Keratinocyte (primary cell): ENCODE measurements at regions not wholly inside any gene's neighbourhood (a gene's known extent, or its start where the extent isn't known, plus 50 kb on each side); places are given as distances from the start of the nearest gene placed in this dataset.

Experiments
- DNase-seq: peaks from one replicate; pipeline ENCODE4 v3.0.0-alpha.2; 2011; ENCODE audit warnings: low read depth, missing footprints, low spot score
- FAIRE-seq: peaks from 2 replicates; lab custom pipeline; 2011; peaks lifted over from hg19 to GRCh38; lab: Jason Lieb, UNC
- H2AFZ ChIP-seq: 2 replicates; pipeline ENCODE4 v1.6.0; 2012; ENCODE audit warnings: low read length, control low read depth, inconsistent platforms; ENCODE audit not compliant: control insufficient read depth
- H3K27ac ChIP-seq: 2 replicates; pipeline ENCODE4 v1.5.1; 2011; ENCODE audit warnings: low read length; ENCODE audit not compliant: control insufficient read depth, insufficient read depth
- H3K27me3 ChIP-seq: 3 replicates; pipeline ENCODE4 v1.6.0; 2011; ENCODE audit warnings: low read length; ENCODE audit not compliant: control insufficient read depth, insufficient read depth; ENCODE audit errors: extremely low read depth
- H3K36me3 ChIP-seq, 2 experiments: 2 replicates in 1 of 2; 3 replicates in 1 of 2; pipeline ENCODE4 v1.5.1; 2011; ENCODE audit warnings: low read length in 2 of 2, mild to moderate bottlenecking in 1 of 2; ENCODE audit not compliant: control insufficient read depth in 2 of 2, insufficient read depth in 2 of 2; ENCODE audit errors: extremely low read depth in 1 of 2
- H3K4me1 ChIP-seq: 3 replicates; pipeline ENCODE4 v1.5.1; 2011; ENCODE audit warnings: low read length; ENCODE audit not compliant: control insufficient read depth, insufficient read depth; ENCODE audit errors: extremely low read depth
- H3K4me2 ChIP-seq: 3 replicates; pipeline ENCODE4 v1.6.0; 2011; ENCODE audit warnings: low read depth, low read length; ENCODE audit not compliant: control insufficient read depth, insufficient read depth; ENCODE audit errors: extremely low read depth
- H3K4me3 ChIP-seq, 3 experiments: fragments of 200-600 bp in 1 of 3; sonication (generic) in 1 of 3; 2 replicates in 2 of 3; 3 replicates in 1 of 3; pipeline ENCODE4 v1.5.1; 2011 to 2016; ENCODE audit warnings: low read length in 3 of 3, mild to moderate bottlenecking in 3 of 3, control low read depth in 2 of 3, inconsistent platforms in 1 of 3, low read depth in 1 of 3, mixed read lengths in 1 of 3, mixed run types in 1 of 3, moderate library complexity in 1 of 3; ENCODE audit not compliant: control insufficient read depth in 2 of 3, insufficient read depth in 2 of 3; ENCODE audit errors: extremely low read depth in 1 of 3
- H3K79me2 ChIP-seq: 2 replicates; pipeline ENCODE4 v1.6.0; 2012; ENCODE audit warnings: low read length; ENCODE audit not compliant: control insufficient read depth, insufficient read depth
- H3K9ac ChIP-seq: 3 replicates; pipeline ENCODE4 v1.6.0; 2011; ENCODE audit warnings: low read length; ENCODE audit not compliant: control insufficient read depth, insufficient read depth; ENCODE audit errors: extremely low read depth
- H3K9me1 ChIP-seq: 3 replicates; pipeline ENCODE4 v1.6.0; 2011; ENCODE audit warnings: low read length; ENCODE audit not compliant: control insufficient read depth, insufficient read depth; ENCODE audit errors: extremely low read depth
- H3K9me3 ChIP-seq: 2 replicates; pipeline ENCODE4 v1.5.1; 2012; ENCODE audit warnings: low read depth, low read length; ENCODE audit not compliant: control insufficient read depth
- H4K20me1 ChIP-seq: 3 replicates; pipeline ENCODE4 v1.6.0; 2011; ENCODE audit warnings: low read length; ENCODE audit not compliant: control insufficient read depth, insufficient read depth; ENCODE audit errors: extremely low read depth
- CTCF ChIP-seq, 3 experiments: IDR thresholded peaks in 1 of 3; conservative IDR thresholded peaks in 1 of 3; optimal IDR thresholded peaks in 1 of 3; 2 replicates in 2 of 3; 3 replicates in 1 of 3; pipeline versions ENCODE3 to v1.5.1; 2011; ENCODE audit warnings: low read length in 3 of 3, mild to moderate bottlenecking in 3 of 3, moderate library complexity in 2 of 3, control low read depth in 1 of 3, inconsistent platforms in 1 of 3; ENCODE audit not compliant: insufficient read depth in 2 of 3; ENCODE audit errors: extremely low read depth in 1 of 3
- EZH2 ChIP-seq: IDR thresholded peaks from one replicate; pipeline ENCODE4 v1.6.1; 2012; ENCODE audit warnings: inconsistent platforms, mild to moderate bottlenecking, low read length, moderate library complexity
- dilution Hi-C: fragments of 300-500 bp; cut with MboI; formaldehyde crosslinking; loops from one replicate; pipeline ENCODE4 v1.7.0; 2020; ENCODE audit warnings: low sequenced_read_pairs; ENCODE audit not compliant: extremely low pct_ligation_motif_present

DNA sequence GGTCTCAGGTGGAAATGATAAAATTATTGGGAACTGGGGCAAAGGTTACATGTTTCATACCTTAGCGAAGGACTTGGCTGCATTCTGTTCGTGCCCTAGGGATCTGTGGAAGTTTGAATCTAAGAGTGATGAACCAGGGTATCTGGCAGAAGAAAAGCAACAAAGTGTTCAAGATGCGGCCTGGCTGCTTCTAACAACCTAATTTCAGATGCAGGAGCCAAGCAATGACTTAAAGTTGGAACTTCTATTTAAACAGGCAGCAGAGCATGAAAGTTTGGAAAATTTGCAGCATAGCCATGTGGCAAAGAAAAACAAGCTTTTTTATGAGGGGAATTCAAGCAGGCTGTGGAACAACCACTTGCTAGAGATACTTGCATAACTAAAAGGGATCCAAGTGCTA lies 73.5 kb downstream of the CD24 start:
- dilution Hi-C loops, result no loop called here
- no peak for FAIRE-seq

GRCh38 chr6:106899697-106900096 lies 74.8 kb downstream of the CD24 start:
- no peak overlapping the region for H3K4me3 ChIP-seq
- no peaks in the 10 kb centered on the region for H3K36me3 ChIP-seq
- no peak for DNase-seq
- no peaks in the 10 kb centered on the region for H4K20me1 ChIP-seq
- H2AFZ ChIP-seq, result no peak overlapping the region
- H3K4me2 ChIP-seq, result no peak overlapping the region
- no peaks in the 10 kb centered on the region for H3K9me3 ChIP-seq
- no peak overlapping the region for H3K9ac ChIP-seq
- no peak for FAIRE-seq
- no peak overlapping the region for H3K27ac ChIP-seq
- no peaks in the 10 kb centered on the region for H3K4me1 ChIP-seq
- no peak for TF ChIP-seq CTCF (optimal IDR thresholded peaks at IDR 0.05 in 1 of 3, IDR thresholded peaks at IDR 0.05 in 1 of 3, conservative IDR thresholded peaks at IDR 0.05 in 1 of 3; ENCODE audit: extremely low read depth in 1 of 3, insufficient read depth in 2 of 3, low read length in 3 of 3)
- TF ChIP-seq EZH2, result no peak
- H3K9me1 ChIP-seq, result no peaks in the 10 kb centered on the region
- no peaks in the 10 kb centered on the region for H3K27me3 ChIP-seq
- dilution Hi-C loops, result no loop called here
- H3K79me2 ChIP-seq, result no peaks in the 10 kb centered on the region

More for the DNA sequence above, 73.5 kb downstream of the CD24 start:
- Histone ChIP-seq H3K27me3 (no peaks in the 10 kb centered on the region), H3K9me1 (no peaks in the 10 kb centered on the region), H3K4me3 (no peak overlapping the region), H3K9me3 (no peaks in the 10 kb centered on the region), H3K79me2 (no peaks in the 10 kb centered on the region), H3K9ac (no peak overlapping the region), H2AFZ (no peak overlapping the region), H4K20me1 (no peaks in the 10 kb centered on the region), H3K4me2 (no peak overlapping the region), H3K36me3 (no peaks in the 10 kb centered on the region), H3K27ac (no peak overlapping the region), H3K4me1 (no peaks in the 10 kb centered on the region)
- TF ChIP-seq EZH2, result no peak
- TF ChIP-seq CTCF (optimal IDR thresholded peaks at IDR 0.05 in 1 of 3, IDR thresholded peaks at IDR 0.05 in 1 of 3, conservative IDR thresholded peaks at IDR 0.05 in 1 of 3; ENCODE audit: extremely low read depth in 1 of 3, insufficient read depth in 2 of 3, low read length in 3 of 3), result no peak
- DNase-seq, result no peak
